Gastrocnemius medialis (tissue), 4 donors: ENCODE measurements at regions not wholly inside any gene's neighbourhood (a gene's known extent, or its start where the extent isn't known, plus 50 kb on each side); places are given as distances from the start of the nearest gene placed in this dataset.

ENCODE experiments used
- CTCF ChIP-seq, 5 experiments: fragments of 450-650 bp in 3 of 5; fragments of 200-600 bp in 2 of 5; sonication (generic) in 2 of 5; IDR thresholded peaks in 4 of 5; conservative IDR thresholded peaks in 1 of 5; 1 replicate in 4 of 5; 2 replicates in 1 of 5; pipeline ENCODE4 v1.5.1; 2016 to 2019; ENCODE audit warnings: antibody characterized with exemption in 5 of 5, mild to moderate bottlenecking in 3 of 5, moderate library complexity in 3 of 5
- POLR2A ChIP-seq, 2 donors: fragments of 450-650 bp; IDR thresholded peaks; one replicate each; pipeline ENCODE4 v1.6.1; 2017; ENCODE audit warnings: antibody characterized with exemption in 2 of 2, mild to moderate bottlenecking in 2 of 2, moderate library complexity in 2 of 2

- no peak for TF ChIP-seq CTCF (IDR thresholded peaks at IDR 0.05 in 4 of 5, conservative IDR thresholded peaks at IDR 0.05 in 1 of 5)
- TF ChIP-seq POLR2A (IDR thresholded peaks at IDR 0.05): no peak
These were observed 1963.8 kb upstream of the CELF4 start for GRCh38 chr18:39529358-39529757.
